ENCODE measurements at regions not wholly inside any gene's neighbourhood (a gene's known extent, or its start where the extent isn't known, plus 50 kb on each side); places are given as distances from the start of the nearest gene placed in this dataset.
A peak's percentile ranks its signal among the peaks of the same experiment; 100 is the strongest.

GRCh38 chr6:168834801-168835200 lies 393.8 kb downstream of the SMOC2 start:
- Histone ChIP-seq H4K20me1 (ENCODE audit: low read depth) (no peaks in the 10 kb centered on the region), H3K27me3 (no peaks in the 10 kb centered on the region), H3K36me3 (no peaks in the 10 kb centered on the region), H3F3A (ENCODE audit: low read depth) (no peaks in the 10 kb centered on the region), H3K9ac (no peak overlapping the region), H3K9me3 (ENCODE audit: low read depth) (no peaks in the 10 kb centered on the region), H2AFZ (replicated peaks) (no peak overlapping the region), H3K27ac (no peak overlapping the region), H3K4me1 (no peaks in the 10 kb centered on the region), H3K79me2 (ENCODE audit: low read depth) (no peaks in the 10 kb centered on the region), H3K4me2 (no peak overlapping the region), H3K4me3 (no peak overlapping the region)
- no peak overlapping the region for H3K27ac Mint-ChIP-seq
- DNase-seq (ENCODE audit: low spot score): no peak
- H3K9me3 Mint-ChIP-seq: peaks cover 3% of the 10 kb centered on the region
- no peaks in the 10 kb centered on the region for H3K36me3 Mint-ChIP-seq
- peaks cover 28% of the 10 kb centered on the region for H3K4me1 Mint-ChIP-seq
- TF ChIP-seq CTCF (IDR thresholded peaks at IDR 0.05) (no peak), EZH2 (IDR thresholded peaks at IDR 0.05) (no peak), EZH2phosphoT487 (IDR thresholded peaks at IDR 0.05) (no peak)
- peaks cover 8% of the 10 kb centered on the region for H3K27me3 Mint-ChIP-seq (ENCODE audit: insufficient read depth, low read depth)
- H3K4me3 Mint-ChIP-seq: no peak overlapping the region

GRCh38 chr6:168834042-168834587 lies 393.1 kb downstream of the SMOC2 start:
- Histone ChIP-seq H2AFZ (replicated peaks) (peak overlapping the region; percentile 54), H3K27ac (no peak overlapping the region), H3F3A (ENCODE audit: low read depth) (no peaks in the 10 kb centered on the region), H4K20me1 (ENCODE audit: low read depth) (no peaks in the 10 kb centered on the region), H3K4me2 (no peak overlapping the region), H3K79me2 (ENCODE audit: low read depth) (no peaks in the 10 kb centered on the region), H3K27me3 (no peaks in the 10 kb centered on the region), H3K9ac (no peak overlapping the region), H3K36me3 (no peaks in the 10 kb centered on the region), H3K4me3 (no peak overlapping the region), H3K9me3 (ENCODE audit: low read depth) (no peaks in the 10 kb centered on the region), H3K4me1 (no peaks in the 10 kb centered on the region)
- no peak overlapping the region for H3K27ac Mint-ChIP-seq
- TF ChIP-seq EZH2phosphoT487 (IDR thresholded peaks at IDR 0.05) (no peak), CTCF (IDR thresholded peaks at IDR 0.05) (no peak), EZH2 (IDR thresholded peaks at IDR 0.05) (no peak)
- H3K36me3 Mint-ChIP-seq: no peaks in the 10 kb centered on the region
- peaks cover 28% of the 10 kb centered on the region for H3K4me1 Mint-ChIP-seq
- no peak overlapping the region for H3K4me3 Mint-ChIP-seq
- H3K9me3 Mint-ChIP-seq: peaks cover 2% of the 10 kb centered on the region
- peaks cover 5% of the 10 kb centered on the region for H3K27me3 Mint-ChIP-seq (ENCODE audit: insufficient read depth, low read depth)
- no peak for DNase-seq (ENCODE audit: low spot score)

GRCh38 chr6:168828800-168829199 lies 387.8 kb downstream of the SMOC2 start:
- H3K27me3 ChIP-seq: no peaks in the 10 kb centered on the region
- H4K20me1 ChIP-seq (ENCODE audit: low read depth): no peaks in the 10 kb centered on the region
- H3K36me3 Mint-ChIP-seq: peaks cover 2% of the 10 kb centered on the region
- peaks cover 31% of the 10 kb centered on the region for H3K4me1 Mint-ChIP-seq
- H3K27ac ChIP-seq: no peak overlapping the region
- no peak for TF ChIP-seq EZH2phosphoT487 (IDR thresholded peaks at IDR 0.05)
- TF ChIP-seq CTCF (IDR thresholded peaks at IDR 0.05): no peak
- TF ChIP-seq EZH2 (IDR thresholded peaks at IDR 0.05): no peak
- DNase-seq (ENCODE audit: low spot score): no peak
- H3K4me3 ChIP-seq: no peak overlapping the region
- H3K4me1 ChIP-seq: peaks cover 11% of the 10 kb centered on the region
- no peak overlapping the region for H3K9ac ChIP-seq
- no peaks in the 10 kb centered on the region for H3K79me2 ChIP-seq (ENCODE audit: low read depth)
- no peak overlapping the region for H2AFZ ChIP-seq (replicated peaks)
- H3F3A ChIP-seq (ENCODE audit: low read depth): peaks cover 2% of the 10 kb centered on the region
- no peak overlapping the region for H3K27ac Mint-ChIP-seq
- H3K27me3 Mint-ChIP-seq (ENCODE audit: insufficient read depth, low read depth): peaks cover 4% of the 10 kb centered on the region
- no peaks in the 10 kb centered on the region for H3K9me3 ChIP-seq (ENCODE audit: low read depth)
- H3K9me3 Mint-ChIP-seq: no peaks in the 10 kb centered on the region
- H3K4me3 Mint-ChIP-seq: no peak overlapping the region
- H3K36me3 ChIP-seq: no peaks in the 10 kb centered on the region
- H3K4me2 ChIP-seq: no peak overlapping the region
